ENCODE measurements at regions not wholly inside any gene's neighbourhood (a gene's known extent, or its start where the extent isn't known, plus 50 kb on each side); places are given as distances from the start of the nearest gene placed in this dataset.

DNA sequence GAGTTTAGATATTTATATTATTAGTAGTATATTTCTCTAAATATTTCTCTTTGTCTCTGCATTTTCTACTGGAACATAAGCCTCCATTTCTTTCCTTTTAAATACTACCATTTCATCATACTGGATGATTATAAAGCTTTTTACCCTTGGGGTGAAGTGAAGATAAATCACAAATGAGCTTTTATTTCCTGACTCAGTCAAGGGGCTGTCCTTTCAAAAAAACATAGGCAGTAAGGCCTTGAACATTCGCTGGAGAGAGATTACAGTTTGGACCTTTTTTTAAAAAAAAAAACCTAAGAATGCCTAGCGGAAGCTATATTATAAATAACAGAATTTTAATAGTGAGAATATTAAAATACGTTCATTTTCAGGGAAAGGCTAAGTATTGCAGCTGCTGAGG is 268.8 kb upstream of the PCDH9 start:
- Histone ChIP-seq H3K4me1 (no peaks in the 10 kb centered on the region), H3K36me3 (no peaks in the 10 kb centered on the region), H3K27ac (no peak overlapping the region), H3K4me3 (no peak overlapping the region), H3K9me3 (no peaks in the 10 kb centered on the region), H3K27me3 (no peaks in the 10 kb centered on the region)
- WGBS, 2 donors, result 68 to 74% methylated on average over 3 of the region's 3 CpGs
- TF ChIP-seq EP300 (IDR thresholded peaks at IDR 0.05) (no peak), POLR2A (IDR thresholded peaks at IDR 0.05) (no peak)
- TF ChIP-seq, protein P1, sequence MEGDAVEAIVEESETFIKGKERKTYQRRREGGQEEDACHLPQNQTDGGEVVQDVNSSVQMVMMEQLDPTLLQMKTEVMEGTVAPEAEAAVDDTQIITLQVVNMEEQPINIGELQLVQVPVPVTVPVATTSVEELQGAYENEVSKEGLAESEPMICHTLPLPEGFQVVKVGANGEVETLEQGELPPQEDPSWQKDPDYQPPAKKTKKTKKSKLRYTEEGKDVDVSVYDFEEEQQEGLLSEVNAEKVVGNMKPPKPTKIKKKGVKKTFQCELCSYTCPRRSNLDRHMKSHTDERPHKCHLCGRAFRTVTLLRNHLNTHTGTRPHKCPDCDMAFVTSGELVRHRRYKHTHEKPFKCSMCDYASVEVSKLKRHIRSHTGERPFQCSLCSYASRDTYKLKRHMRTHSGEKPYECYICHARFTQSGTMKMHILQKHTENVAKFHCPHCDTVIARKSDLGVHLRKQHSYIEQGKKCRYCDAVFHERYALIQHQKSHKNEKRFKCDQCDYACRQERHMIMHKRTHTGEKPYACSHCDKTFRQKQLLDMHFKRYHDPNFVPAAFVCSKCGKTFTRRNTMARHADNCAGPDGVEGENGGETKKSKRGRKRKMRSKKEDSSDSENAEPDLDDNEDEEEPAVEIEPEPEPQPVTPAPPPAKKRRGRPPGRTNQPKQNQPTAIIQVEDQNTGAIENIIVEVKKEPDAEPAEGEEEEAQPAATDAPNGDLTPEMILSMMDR (IDR thresholded peaks at IDR 0.05), result no peak
- no peak for DNase-seq (ENCODE audit: low spot score in 2 of 2)

DNA sequence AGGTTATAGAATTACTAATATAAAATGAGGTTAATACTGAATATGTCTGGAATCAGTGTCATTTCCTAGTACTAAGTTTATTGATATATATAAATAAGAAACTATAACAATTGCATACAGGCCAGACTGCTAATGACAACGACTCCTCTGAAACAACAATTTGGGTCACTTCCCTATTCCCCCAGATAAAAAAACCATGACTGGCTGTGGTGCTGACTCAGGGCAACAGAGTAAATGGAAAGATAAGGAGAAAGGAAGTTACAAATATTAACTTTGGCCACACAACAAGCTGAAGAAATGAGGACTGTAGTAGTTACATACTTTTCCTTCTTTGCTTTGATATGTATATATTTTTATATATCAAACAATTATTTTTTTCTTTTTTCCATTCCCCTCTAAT is 263.7 kb upstream of the PCDH9 start:
- Histone ChIP-seq H3K9me3 (no peaks in the 10 kb centered on the region), H3K27me3 (no peaks in the 10 kb centered on the region), H3K36me3 (no peaks in the 10 kb centered on the region), H3K4me3 (no peak overlapping the region), H3K4me1 (no peaks in the 10 kb centered on the region), H3K27ac (no peak overlapping the region)
- 29 to 33% methylated on average over 1 of the region's 1 CpG for whole genome bisulfite sequencing, 2 donors
- TF ChIP-seq EP300 (IDR thresholded peaks at IDR 0.05) (no peak), POLR2A (IDR thresholded peaks at IDR 0.05) (no peak)
- TF ChIP-seq, protein P1 (IDR thresholded peaks at IDR 0.05), result no peak
- DNase-seq (ENCODE audit: low spot score in 2 of 2), result no peak

DNA sequence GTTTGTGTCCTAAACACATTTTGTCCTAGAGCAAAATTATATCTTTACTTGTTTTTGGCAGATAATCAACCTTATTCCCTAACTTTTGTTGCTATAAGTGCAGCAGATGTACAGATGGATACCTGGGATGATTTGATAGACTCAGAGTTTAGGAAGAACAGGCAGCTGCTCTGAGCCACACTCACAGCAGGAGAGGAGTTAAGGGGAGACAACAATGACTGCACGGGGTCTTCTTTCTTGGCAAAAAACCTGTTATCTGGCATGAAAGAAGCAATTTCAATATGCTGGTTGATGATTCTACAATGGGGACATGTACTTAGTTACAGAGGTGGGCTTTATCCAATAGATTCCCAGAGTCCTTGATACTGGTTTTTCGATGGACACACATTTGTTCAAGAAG is 258.9 kb upstream of the PCDH9 start:
- H3K27me3 ChIP-seq, result no peaks in the 10 kb centered on the region
- 67 to 72% methylated on average over 2 of the region's 2 CpGs for WGBS, 2 donors
- no peak overlapping the region for H3K27ac ChIP-seq
- no peaks in the 10 kb centered on the region for H3K4me1 ChIP-seq
- H3K9me3 ChIP-seq, result no peaks in the 10 kb centered on the region
- no peak for DNase-seq (ENCODE audit: low spot score in 2 of 2)
- H3K36me3 ChIP-seq, result no peaks in the 10 kb centered on the region
- H3K4me3 ChIP-seq, result no peak overlapping the region
- TF ChIP-seq POLR2A (IDR thresholded peaks at IDR 0.05) (no peak), EP300 (IDR thresholded peaks at IDR 0.05) (no peak)
- TF ChIP-seq, protein P1 (IDR thresholded peaks at IDR 0.05), result no peak

DNA sequence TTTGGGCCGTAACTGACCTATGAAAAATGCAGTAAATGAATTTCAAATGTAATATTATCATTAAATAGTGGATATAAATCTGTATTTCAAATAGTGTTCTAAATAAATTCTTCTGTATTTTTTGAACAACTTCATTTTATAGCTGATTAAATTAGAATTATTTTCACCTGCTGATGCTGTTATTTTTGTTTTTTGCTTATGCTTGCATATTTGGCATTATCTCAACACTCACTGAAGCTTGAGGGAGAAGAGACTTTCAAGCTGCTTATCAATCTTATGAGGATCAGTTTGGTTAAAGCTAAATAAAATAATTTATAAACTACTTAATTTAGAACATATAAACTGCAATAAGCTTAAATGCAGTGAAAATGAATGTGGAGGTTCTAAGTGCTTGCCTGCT is 251.3 kb upstream of the PCDH9 start:
- 72 to 95% methylated on average over 1 of the region's 1 CpG for WGBS, 2 donors

DNA sequence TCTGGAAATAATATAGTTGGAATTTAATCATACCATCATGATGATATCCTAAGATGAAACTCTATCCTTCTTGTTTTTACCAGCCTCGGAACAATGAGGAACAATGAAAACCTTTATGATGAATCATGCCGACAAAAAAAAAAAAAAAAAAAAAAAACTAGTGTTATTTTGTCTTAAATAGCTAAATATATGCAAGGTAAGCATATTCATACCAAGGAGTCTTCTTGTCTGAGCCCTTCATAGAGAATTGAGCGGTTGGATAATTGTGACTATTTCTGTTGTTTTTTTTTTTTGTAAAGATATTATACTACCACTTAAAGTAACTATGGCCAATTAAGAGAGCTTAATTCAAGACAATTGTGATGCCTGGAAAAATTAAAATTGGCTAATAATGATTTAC is 244.0 kb upstream of the PCDH9 start:
- TF ChIP-seq, protein P1 (IDR thresholded peaks at IDR 0.05), result no peak
- TF ChIP-seq EP300 (IDR thresholded peaks at IDR 0.05) (no peak), POLR2A (IDR thresholded peaks at IDR 0.05) (no peak)
- 79 to 83% methylated on average over 3 of the region's 3 CpGs for whole genome bisulfite sequencing, 2 donors
- no peaks in the 10 kb centered on the region for H3K36me3 ChIP-seq
- H3K27me3 ChIP-seq, result no peaks in the 10 kb centered on the region
- no peaks in the 10 kb centered on the region for H3K4me1 ChIP-seq
- H3K27ac ChIP-seq, result no peak overlapping the region
- H3K9me3 ChIP-seq, result peaks cover 0 to 21% (median 0%) of the 10 kb centered on the region in 4 donors
- DNase-seq (ENCODE audit: low spot score in 2 of 2), result no peak
- H3K4me3 ChIP-seq, result no peak overlapping the region

More for the DNA sequence above, 251.3 kb upstream of the PCDH9 start:
- no peaks in the 10 kb centered on the region for H3K4me1 ChIP-seq
- no peaks in the 10 kb centered on the region for H3K9me3 ChIP-seq
- DNase-seq (ENCODE audit: low spot score in 2 of 2), result no peak
- H3K27ac ChIP-seq, result no peak overlapping the region
- TF ChIP-seq, protein P1 (IDR thresholded peaks at IDR 0.05), result no peak
- TF ChIP-seq POLR2A (IDR thresholded peaks at IDR 0.05) (no peak), EP300 (IDR thresholded peaks at IDR 0.05) (no peak)
- no peaks in the 10 kb centered on the region for H3K36me3 ChIP-seq
- no peak overlapping the region for H3K4me3 ChIP-seq
- H3K27me3 ChIP-seq, result no peaks in the 10 kb centered on the region
